GM18505 (cell line): ENCODE measurements at regions not wholly inside any gene's neighbourhood (a gene's known extent, or its start where the extent isn't known, plus 50 kb on each side); places are given as distances from the start of the nearest gene placed in this dataset.
"Not testable (repeated sequence)": the region's sequence is repeated elsewhere in the genome, so short reads cannot be mapped to it uniquely, and the experiment has no call there.

Source experiments
- ATAC-seq: cut with Tn5 transposase; IDR thresholded peaks from one replicate; pipeline ENCODE4 v1.9.1; 2021; ENCODE audit not compliant: unreplicated experiment
- POLR2A ChIP-seq: IDR thresholded peaks from 4 replicates; pipeline ENCODE4 v1.6.1; 2011; ENCODE audit warnings: borderline replicate concordance; ENCODE audit not compliant: insufficient read depth, insufficient read length; ENCODE audit errors: extremely low read depth

DNA sequence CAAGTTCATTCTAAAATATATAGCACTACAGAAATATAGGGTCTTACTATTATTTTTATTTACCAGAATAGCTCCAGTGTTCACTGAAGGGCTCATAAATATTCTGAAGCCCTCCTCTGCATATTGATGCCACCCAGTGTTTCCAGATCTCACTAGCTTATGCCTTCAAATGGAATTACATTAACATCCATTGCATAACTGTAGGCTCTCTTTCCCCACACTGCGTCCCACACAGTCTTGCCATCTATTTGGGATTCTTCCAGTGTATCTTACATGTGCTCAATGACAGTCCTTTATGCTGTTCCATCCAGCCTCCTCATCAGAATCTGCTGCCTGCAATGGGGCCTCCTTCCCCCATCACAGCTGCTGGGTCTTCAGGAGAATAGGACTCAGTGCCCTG, 137.2 kb downstream of the CYSLTR2 start:
- no peak for ATAC-seq
- TF ChIP-seq POLR2A: no peak

DNA sequence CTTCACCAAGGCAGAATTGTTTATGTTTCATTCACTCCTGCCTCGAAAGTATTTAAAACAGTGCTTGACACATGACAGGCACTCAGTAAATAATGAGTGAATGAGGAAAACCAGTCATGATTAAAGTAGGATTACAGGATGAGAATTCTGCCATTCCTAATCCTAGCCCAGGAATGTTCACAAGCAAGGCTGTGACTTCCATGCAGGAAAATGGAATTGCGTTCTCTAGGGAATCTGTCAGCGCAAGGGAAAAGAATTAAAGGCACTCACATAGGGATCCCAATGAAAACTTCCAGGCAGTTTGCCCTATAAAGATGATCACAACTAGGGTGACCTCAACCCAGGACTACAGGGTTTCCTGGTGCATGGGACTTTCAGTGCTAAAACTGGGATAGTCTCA, 143.4 kb downstream of the CYSLTR2 start:
- no peak for TF ChIP-seq POLR2A
- no peak for ATAC-seq

DNA sequence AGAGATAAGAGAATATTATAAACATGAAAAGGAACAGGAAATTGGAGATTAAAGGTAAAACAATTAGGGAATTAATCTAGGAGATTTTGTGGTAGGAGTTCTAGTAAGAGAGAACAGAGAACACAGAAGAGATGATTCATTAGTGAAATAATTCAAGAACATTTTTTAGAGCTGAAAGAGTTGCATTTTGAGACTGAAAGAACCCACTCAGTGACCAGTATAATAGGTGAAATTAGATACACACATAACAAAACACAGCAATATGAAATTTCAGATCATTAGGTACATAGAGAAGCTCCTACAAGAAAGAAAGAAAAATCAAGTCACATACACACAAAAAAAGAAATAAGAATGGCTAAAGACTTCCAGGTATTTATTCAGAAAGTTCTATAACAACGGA, 144.0 kb downstream of the CYSLTR2 start:
- no peak for ATAC-seq
- no peak for TF ChIP-seq POLR2A

DNA sequence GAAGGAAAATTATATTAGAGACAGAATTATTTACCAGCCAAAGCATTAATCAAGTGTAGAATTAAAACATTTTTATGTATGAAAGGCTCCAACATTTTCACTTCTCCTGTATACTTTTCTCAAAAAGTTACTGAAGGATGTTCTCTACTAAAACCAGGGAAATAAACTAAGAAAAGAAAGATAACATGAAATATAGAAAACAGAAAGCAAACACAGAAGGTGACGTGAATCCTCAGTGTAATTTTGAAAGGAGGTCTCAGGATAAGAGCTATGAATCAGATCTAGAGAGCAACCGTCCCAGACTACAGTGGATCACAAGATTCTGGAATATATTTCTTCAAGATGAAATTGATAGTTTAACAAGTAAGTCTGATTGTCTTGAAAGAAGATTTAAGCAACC, 144.5 kb downstream of the CYSLTR2 start:
- no peak for ATAC-seq
- no peak for TF ChIP-seq POLR2A

DNA sequence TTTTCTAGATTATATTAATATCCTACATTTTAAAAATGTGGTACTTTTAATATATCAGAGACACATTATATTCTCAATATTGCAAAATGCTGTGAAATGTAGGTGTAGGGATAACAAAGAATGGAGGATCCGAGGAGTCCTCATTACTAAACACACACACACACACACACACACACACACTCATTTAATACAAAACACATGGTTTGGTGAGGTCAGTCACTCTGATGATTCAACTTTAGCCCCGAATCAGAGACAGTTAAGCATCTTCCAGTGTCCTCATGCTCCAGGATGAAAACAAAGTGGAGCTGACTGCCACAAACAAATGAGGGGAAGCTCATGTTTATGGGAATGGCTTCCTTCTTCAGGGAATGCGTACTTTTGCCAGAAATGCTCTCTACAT, 147.5 kb downstream of the CYSLTR2 start:
- ATAC-seq: no peak
- TF ChIP-seq POLR2A: no peak

DNA sequence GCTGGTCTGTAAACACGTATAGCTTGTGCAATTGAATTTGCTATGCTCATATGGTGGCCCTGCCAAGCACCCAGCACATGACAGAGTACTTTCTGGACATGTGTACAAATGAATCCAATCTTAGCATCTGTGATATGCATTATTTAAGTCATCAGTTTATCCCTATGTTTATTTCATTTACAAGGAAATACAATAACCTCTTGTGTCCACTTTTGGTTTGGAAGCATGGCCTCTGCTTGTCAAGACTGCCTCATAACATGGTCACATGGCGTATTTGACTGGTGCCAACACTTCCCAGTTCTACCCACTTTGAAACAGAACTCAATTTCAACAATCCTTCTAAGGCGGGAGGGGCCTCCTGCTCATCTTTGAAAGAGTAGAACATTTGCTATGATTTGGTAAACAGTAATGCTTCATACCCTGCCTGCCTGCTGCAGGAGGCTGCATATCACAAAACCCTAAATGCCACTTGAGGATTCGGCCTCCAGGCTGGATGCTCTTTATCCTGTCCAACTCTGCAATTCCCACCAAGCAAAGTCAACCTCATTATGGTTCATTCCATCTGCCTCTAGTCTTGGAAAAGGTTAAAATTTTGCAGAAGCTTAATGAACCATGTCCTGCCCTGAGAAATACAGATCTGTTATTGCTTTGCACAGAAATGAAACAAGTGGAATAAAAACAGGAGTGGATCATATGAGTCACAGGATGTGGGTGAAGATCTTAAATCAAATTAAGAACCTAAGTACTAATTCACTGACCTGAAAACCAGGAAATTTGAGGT, 151.3 kb downstream of the CYSLTR2 start:
- no peak for ATAC-seq
- TF ChIP-seq POLR2A: no peak

DNA sequence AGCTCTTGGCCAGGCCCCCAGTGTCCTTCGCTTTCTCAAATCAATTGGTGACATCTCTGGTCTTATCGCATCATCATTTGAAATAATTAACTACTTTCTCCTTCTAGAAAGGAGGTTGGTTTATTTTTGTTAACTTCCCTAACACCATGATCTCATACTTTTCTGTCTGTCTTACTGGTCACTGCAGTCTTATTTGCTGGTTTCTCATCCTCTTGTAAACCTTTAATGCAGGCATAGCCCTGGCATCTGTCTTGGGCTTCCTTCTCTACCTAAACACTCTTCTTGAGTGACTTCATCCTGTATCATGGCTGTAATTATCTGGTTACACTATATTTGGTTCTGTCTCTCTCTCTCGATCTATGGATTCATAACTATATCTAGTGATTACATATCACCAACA, 152.8 kb downstream of the CYSLTR2 start:
- TF ChIP-seq POLR2A: no peak
- no peak for ATAC-seq

DNA sequence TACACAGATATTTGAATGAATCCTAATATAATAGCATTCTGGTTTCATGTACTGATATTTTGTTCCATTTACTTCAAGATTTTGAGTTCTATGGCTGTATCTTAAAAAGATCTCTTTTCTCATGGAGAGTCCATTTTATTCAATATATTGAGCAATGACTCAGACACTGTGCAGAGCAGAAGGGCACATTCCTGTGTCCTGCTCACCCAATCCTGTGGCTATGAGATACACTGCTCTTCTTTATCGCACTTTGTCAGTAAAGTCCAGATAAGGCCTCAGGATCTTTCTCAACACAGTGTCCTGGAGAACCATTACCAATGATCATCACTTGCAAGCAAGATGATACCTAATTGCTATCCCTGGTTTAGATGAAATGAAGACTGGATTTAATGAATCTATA, 155.0 kb downstream of the CYSLTR2 start:
- TF ChIP-seq POLR2A: no peak
- ATAC-seq: no peak

DNA sequence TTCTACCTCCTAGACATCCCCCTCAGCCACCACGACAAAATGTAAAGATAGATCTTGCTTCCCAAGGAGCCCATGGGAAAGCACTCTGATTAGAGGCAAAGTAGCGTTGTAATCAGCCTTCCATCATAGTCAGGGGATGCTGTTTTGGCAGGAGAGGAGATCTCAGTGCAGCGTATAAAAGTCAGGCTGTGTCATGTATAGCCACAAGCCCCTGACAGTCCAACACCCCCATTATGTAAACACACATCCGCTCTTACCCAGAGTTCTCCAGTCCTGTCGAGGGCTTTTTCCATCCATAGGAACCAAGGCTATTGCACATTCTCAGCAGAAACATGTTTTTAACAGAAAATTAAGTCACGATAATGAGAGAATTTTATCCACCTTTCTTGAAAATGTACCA, 156.3 kb downstream of the CYSLTR2 start:
- ATAC-seq: no peak
- no peak for TF ChIP-seq POLR2A

DNA sequence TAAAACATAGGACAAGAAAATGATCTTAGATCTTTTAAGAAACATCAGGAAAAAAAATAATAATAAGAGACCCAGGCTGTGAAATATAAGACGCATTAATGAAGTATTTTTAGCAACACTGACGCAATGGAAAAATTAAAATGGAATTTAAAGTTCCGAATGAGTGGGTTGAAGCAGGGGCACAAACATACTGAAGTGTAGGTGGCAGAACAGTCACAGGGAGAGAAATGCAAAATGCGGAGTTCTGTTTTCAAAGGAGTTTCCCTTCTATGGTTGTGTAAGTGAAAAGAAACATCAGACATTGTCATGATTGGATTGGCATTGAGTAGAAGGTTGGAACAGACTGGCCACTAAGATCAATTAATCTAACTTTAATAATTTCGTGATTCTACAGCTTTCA, 159.8 kb downstream of the CYSLTR2 start:
- no peak for ATAC-seq
- no peak for TF ChIP-seq POLR2A

DNA sequence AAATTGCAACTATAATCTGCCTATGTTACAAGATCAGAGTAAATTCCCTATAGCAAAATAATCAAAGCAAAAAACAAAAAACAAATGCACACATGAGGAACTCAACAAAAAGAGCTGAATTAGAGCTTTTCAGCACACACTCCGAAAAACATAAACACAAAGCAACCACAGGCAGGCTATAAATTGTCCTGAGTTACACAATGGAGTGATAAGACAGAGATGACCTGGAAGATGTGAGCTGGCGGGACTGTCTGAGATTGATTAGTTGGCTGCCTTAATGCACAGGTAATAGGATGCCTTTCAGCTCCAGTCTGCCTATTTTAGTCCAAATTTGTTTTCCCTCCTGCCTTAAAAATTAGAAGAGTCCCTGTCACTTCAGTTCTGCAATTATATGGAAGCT, 159.0 kb upstream of the FNDC3A start:
- TF ChIP-seq POLR2A: no peak
- no peak for ATAC-seq

DNA sequence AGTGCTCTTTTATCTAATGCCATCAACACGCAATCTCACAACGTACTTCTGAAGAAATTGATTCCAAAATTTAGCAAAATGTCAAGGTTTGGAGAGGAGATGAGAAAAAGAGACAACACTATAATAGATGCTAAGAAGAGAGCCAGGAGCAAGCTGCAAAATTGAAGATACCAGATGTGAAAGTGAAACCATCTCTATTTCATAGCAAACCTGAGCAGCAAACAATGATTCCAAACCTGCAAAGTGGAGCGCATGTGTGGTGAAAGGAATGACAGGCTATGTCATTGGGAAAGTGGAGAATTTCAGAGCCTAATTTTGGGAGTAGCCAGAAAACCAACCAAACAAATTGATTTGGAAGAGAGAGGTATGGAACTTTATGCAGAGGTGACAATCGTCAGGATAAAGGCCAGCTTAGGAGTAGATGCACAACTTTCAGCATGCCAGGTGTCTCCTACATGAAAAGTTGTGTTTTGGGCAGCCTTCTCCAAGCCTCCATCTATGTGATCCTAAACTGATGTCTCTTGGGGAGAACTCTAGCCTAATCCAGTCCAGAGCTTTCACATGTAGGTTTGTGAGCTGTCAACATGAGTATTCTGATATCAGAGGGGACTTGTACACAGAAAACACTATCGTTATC, 158.4 kb upstream of the FNDC3A start:
- no peak for ATAC-seq
- TF ChIP-seq POLR2A: no peak

DNA sequence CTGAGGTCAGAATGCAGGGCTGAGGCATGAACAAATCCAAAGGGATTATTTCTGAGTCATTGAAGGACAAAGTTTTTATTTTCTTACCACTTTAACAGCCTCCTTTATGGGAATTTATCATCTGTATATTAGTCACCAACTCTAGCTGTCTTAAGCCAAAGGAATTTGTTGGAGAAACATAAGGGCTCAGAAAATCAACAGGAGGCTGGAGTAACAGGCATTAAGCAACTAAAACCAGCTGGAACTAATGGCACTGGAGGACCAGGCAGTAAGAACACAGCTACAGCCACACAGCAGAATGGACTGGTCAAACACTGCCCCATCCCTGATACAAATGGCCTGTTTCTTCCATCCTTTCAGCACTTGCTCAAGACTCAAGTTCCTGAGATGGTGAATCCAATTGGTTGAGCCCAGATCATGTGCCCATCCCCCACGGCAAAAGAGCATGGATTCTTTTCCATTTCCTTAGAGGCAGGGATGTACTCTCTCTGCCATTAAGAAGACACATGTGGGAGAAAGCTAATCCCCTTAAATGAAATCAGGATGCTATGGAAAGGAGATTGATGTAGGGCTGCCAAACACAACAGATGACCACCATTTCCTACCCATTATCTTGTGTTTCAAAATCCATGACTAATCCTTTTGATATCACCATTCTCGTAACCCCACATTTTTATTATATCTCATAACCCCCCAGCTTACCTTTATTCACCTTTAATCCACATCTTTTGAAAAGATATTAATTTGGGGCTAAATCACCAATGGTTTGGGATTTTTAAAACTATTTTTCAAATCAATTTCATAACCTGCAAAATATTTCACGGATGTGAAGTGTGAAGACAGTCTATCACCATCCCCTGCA, 157.0 kb upstream of the FNDC3A start:
- TF ChIP-seq POLR2A: no peak
- ATAC-seq: no peak

DNA sequence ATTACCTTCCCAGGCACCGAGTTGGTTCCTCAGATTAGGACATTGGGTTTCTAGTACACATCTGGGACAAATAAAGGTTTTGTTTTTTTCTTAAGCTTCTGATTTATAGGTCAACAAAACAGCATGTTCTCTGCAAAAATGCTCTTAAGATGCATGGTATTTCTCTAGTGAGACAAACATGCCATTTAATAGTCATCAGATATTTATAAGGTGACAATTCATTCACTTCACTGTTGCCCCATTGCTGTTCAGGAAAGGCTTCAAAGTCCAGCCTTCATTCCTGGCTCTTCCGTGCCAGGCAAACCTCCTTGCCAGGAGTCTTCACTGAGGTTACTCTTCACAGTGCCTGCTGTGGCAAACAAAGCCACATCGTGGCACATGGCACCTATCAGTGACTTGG, 156.3 kb upstream of the FNDC3A start:
- no peak for TF ChIP-seq POLR2A
- no peak for ATAC-seq

DNA sequence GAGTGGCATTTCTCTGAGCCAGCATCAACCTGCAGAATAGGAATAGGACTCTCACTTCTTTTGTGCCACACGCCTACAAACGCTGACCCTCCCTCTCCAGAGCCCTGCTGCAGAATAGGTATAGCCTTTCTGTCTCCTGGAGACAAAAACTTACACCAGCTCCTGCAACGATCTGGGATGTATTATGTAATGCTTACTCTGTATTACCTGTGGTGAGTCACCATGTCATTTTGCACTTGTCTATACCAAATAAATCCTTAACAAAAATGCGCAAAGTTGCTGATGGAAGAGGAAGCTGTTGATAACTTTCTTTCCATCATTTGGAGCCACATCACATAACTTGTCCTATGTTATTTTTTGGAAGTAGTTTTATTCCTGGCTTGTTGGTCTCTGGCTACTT, 155.8 kb upstream of the FNDC3A start:
- TF ChIP-seq POLR2A: no peak
- no peak for ATAC-seq

DNA sequence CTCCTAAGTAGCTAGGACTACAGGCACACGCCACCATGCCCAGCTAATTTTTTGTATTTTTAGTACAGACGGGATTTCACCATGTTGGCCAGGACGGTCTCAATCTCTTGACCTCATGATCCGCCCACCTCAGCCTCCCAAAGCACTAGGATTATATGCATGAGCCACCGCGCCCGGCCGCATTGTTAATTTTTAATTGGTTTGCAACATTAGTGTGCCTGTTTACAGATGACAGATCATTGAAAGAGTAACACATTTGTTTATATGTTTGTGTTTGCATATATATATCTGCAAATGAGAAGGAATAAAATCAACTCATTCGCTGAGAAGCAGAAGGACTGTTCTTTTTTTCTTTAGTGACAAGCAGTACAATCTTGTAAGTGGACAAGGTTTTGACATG, 152.2 kb upstream of the FNDC3A start:
- not testable (repeated sequence) for ATAC-seq
